H4 (cell line): ENCODE measurements at regions not wholly inside any gene's neighbourhood (a gene's known extent, or its start where the extent isn't known, plus 50 kb on each side); places are given as distances from the start of the nearest gene placed in this dataset.

Source experiments
- DNase-seq: peaks from one replicate; pipeline ENCODE4 v3.0.0-alpha.2; 2015; ENCODE audit warnings: low spot score

DNA sequence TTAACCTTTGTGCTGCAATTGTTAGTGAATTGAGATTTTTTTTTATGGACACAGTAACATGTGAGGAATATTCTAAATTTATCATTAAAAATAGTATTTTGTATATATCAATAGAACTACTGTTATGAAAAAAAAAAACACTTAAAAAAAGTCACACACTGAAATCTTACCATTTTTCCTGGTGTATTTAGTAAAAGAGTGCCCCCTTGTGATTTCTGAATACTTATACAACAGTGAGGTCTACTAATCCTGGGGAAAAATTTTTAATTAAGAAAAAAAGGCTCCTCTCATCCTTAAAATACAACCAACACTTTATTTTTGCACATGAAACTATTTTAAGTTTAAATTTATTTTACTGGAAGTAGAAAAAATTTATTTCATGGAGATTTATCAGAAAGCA, 56.4 kb upstream of the SPOCK3 start:
- peak; percentile 19 for DNase-seq

DNA sequence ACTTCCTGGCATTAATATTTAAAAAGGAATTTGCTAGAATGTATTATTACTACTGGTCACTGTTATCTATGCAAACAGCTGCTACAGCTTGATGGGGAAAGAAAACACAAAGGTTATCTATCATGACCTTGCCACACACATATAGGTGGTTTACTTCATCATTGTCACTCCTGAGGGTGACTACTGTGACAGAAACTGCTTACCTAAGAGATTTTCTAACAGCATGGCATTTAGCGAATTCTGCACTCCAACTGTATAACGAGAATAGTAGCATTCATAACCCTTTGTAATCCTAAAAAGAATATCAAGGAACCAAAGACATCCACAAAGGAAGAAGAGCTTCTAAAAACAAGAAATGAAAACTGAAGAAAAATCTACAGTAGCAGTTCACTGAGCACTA, 74.6 kb upstream of the SPOCK3 start:
- no peak for DNase-seq

DNA sequence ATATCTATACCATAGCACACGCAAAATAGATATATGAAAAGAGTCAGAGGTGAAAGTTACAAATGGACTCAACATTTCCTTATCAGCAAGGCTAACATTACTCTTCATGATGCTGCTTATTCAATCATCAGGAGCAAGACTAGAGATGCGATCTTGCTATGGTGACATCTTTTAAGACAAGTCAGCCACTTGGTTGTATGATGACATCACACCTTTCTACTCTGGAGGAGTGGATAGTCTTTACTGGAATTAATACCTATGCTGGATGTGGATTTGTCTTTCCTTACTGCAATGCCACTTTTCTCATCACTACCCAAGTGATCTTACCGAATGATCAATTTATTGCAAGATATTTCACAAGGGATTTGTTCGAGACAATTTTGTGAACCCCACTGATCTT, 87.0 kb upstream of the SPOCK3 start:
- no peak for DNase-seq

DNA sequence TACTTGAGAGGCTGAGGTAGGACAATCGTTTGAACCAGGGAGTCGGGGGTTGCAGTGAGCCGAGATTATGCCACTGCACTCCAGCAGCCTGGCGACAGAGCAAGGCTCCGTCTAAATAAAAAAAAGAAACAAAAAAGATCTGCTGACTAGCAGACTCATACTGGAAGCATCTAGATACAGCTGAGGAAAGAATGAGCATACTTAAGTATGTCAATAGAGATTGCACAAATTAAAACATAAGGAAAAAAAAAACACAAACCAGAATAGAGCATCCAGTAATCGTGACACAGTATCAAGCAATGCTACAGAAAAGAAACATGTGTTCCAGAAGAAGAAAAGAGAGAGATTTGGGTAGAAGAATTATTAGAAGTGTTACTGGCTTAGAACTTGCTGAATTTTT, 105.5 kb upstream of the SPOCK3 start:
- no peak for DNase-seq

DNA sequence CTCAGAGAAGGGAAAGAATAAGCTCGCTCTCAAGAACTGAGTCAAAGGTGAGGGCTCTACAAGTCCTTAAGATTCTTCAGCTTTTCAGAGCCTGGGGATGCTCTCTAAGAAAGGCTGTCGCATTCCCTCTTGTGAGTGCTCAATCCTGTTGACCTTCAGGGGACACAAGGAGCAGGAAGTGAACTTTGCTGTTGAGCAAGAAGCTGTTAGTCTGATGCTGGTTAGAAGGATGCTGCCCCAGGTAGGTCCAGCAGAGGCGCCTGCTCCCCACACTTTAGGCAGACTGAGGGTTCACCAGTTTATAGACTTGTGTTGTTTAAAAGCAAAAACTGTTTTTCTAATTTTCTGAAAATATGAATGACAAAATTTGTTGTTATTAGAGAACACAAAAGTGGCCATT, 125.4 kb upstream of the SPOCK3 start:
- no peak for DNase-seq

DNA sequence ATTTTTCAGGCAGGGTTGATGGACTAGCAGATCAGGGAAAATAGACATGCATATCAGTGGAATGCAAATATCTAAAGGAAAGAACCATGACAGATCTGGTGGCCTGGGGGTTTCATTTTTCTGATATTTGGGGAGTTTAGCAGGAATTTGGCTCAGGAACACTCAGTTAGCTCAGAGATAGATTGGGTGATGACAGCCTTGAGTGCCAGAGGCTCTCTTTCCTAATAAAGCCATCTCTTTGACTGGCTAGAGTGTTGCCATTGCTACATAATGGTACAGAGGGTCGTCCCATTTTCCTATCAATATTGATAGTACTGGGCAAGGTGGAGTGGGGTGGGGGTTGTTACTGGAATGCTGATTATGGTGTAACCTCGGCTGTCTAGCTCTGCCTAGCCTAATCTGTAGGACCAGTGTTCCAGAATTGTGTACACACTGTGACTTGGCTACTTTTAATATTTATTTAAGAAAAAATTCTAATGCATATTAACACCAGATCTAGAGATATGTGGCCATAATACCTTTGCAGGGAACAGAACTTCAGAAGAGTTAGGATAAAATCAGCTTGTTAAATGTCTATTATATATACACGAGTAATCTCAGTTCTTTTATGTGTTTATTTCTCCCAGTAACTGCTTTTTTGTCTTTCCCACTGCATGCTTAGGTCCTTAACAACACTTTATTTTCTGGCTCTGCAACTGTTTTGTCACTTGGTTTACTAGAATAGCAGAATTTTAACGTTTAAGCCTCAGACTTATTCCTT, 145.0 kb upstream of the SPOCK3 start:
- DNase-seq, result no peak

DNA sequence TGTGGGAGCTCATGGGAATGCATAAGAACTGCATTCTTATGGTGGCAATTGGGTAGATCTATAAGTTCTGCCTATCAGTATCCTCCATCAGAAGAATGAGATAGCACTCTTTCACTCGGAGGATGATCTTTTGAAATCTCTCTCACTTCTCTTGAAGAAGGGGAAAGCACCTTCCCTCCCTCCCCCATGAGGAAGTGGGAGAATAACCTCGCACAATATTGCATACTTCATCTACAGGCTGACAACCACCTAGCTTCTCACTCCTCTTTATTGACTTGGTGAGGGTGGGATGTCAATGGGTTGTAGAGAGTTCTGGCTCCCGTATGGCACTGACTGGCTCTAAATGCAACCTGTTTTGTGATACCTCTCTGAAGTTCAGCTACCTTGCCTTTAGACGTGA, 146.7 kb upstream of the SPOCK3 start:
- DNase-seq, result no peak

DNA sequence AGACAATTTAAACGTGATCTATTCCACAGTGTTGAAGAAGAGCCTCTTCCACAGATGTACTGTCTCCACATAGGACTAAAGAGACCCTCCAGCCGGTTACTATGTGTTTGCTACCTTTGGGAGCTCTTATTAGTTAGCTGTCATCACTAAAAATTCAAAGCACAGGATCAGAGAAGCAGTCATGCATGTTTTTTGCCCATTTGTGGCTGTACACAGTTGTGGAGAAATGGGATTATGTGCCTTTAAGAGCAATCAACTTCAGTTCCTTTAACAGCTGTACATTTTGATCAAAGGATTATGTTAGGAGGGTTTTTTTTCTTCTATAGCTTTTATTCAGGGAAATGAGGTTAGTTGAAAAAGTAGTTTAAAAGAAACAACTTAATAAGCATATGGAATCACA, 149.0 kb upstream of the SPOCK3 start:
- no peak for DNase-seq

DNA sequence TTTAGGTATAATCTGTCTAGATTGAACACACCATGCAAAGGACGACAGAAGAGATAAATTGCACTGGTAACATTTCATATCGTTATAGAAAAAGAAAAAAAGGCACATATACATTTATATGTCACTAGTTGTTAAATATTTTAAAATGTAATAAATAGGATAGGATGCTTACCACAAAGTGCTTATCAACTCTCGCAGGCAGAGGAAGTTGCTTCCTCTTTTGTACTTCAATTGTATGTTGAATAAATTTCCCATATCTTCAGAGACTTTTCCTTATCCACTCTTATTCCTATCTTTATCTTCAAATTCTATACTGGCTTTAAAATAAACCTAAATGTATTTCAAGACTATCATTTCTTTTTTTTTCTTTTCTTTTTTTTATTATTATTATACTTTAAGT, 163.3 kb upstream of the SPOCK3 start:
- no peak for DNase-seq

DNA sequence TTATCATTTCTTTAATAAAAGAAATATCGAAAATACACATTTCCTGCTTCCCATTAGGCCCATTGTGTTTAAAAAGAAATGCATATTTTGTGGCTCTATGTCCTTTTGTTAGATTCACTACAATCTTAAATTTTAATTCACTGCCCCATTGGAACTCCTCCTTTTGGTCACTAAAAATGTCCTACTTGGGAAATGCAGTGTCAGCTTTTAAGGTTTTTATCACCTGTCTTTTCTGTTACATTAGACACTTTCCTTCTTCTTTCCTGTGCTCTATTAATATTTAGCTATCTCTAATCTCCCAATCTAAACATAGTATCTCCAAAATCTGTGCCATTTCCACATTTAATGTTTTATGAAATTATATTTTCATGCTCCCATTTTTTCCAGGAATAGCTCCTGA, 164.9 kb upstream of the SPOCK3 start:
- DNase-seq, result no peak

DNA sequence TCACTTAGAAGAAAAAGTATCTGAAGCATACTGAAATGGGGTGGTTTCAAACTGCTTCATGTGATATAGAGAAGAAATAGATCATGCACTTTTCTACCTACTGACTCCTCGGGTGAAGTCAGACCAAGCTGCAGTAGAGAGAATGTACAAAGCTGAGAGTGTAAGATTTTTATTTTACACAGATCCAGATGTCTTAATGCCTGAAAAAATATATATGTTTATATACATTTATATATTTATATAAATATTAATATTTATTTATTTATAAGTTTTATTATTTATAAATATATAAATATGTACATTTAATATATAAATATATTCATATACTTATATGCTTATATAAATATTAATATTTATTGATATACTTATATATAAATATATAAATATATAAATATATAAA, 171.9 kb upstream of the SPOCK3 start:
- no peak for DNase-seq

DNA sequence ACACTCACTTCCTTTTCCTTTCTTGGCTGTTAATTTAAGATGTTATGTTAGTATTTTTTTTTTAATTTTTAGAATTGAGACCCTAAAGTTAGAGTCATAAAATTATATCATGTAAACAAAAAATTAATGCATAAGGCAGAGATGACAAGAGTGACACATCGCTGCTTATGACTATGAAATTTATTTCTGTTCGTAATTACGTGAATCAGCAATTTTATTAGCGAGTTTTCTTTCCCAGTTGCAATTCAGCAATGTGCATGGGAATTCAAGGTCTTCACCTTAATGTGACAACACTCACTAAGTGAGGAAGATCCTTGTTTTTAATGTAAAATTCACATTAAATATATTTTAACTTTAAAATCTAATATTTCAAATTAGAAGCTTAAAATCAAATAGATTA, 181.2 kb upstream of the SPOCK3 start:
- DNase-seq, result no peak

DNA sequence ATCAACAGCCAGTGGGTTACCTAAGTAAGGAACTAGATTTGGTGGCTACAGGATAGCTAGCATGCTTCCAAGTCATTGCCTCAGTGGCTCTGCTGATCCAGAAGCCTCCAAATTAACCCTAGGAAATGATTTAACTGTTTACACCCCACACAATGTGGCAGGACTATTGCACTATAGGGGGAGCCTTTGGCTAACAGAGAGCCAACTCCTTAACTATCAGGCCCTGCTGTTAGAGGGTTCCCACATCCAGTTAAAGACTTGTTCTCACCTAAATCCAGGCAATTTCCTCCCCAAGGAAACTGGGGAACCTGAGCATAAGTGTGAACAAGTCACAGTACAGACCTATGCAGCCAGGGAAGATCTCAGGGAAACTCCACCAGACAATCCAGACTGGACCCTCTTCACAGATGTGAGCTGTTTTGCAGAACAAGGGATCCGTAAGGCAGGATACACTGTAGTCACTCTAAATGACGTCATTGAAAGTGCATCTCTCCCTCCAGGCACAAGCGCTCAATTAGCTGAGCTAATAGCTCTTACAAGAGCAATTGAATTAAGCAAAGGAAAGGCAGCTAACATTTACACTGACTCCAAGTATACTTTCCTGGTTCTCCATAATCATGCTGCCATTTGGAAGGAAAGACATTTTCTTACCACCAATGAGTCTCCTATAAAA, 185.3 kb upstream of the SPOCK3 start:
- no peak for DNase-seq

DNA sequence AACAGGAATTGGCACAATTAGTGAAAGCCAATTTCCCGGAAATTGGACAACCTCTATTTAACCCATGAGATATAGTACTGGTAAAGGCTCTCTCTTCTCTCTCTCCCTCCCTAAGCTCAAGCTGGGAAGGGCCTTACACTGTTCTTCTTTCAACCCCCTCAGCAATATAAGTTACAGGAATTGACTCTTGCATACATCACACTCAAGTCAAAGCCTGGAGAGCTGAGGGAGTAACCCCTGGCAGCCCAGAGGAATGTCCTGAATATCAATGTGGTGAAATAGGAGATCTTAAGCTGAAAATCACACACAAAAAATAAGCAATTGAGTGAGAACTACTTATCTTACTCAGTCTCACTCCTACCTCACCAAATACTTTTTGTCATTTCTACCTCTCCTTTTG, 186.9 kb upstream of the SPOCK3 start:
- no peak for DNase-seq

DNA sequence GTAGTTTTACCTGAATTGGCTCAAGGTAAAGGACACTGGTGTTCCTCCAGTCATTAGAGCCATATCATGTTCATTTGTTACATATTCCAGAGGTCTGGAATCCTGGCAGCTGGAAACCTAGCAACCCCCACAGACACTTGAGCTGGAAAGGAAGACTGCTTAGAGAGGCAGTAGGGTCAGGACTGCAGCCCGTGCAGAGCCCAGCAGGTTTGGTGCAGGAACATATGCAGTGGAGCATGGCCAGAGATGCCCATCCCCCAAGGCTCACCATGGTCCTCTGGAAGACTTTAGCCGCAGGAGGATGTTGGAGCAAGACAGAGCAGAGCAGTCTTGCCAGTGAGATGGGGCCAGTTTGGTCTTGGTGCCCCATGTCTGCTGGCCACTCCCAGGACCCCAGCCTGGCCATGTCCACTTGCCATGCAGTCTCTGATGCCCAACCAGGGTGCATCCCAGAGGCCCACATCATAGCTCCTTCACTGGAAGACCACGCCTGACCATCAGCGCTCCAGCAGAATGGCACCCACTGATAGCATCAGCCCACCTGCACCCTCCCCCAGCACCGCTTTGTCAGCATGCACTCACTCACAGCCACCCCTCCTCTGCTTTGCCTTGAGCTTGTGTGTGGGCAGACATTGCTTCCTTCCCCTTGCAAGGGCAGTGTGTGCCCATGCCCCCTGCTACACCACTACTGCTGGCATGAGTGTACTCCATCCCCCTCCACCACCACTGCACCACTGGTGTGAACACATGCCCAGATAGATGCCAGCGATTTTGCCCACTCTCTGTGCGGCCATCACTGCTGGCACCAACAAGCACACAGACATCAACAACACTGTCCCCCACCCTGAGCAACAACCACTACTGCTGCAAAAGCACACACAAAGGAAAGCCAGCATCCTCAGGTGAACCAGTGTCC, 190.3 kb upstream of the SPOCK3 start:
- no peak for DNase-seq

DNA sequence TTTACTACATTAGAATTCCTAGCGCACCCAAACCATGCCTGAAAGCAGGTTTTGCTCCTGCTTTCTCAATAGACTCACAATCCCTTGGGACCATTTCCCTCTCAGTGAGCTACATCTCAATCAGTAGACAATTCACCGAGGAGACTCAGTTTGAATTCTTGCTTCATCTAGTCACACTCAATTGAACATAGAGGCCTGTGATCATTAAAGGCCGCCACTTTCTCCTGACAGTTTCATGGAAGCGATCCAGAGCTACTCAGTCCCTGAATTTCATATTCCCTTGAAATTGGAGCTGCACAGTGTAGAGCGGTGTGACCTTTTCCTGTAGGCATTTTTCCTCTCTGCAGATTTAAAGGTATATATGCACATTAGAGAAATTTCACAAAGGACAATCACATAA, 193.9 kb upstream of the SPOCK3 start:
- DNase-seq, result no peak

DNA sequence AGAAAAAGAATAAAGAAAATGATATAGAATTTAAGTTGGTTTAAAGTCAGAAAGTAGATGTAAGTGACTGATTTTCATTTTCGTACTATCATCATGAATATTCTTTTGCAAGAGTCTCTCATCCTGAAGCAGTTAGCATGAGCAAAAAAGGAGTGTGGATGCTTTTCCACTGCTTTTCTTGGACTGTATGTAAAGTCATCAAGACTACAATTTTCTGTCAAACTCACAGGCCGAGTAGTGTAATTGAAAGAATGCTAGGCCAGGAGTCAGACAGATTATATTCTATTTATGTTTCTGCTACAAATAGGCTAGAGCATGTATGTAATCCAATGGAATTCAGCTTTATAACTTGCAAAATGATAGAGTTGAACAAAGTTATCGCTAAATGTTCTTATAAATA, 197.1 kb upstream of the SPOCK3 start:
- no peak for DNase-seq

DNA sequence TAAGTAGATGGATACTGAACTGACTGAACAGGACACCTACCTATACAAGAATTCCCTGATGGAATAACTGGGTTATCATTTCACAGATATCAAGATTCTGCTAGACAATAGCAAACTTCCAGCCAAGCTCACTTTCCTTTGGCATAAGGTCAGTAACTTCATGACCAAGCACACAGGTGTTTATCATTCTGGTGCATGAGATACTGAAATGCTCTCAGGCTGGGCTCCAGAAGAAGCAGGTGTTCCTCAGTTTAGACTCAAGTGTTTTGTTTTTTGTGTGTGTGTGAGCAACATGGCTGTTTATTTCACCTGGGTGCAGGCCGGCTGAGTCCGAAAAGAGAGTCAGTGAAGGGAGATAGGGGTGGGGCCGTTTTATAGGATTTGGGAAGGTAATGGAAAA, 201.5 kb upstream of the SPOCK3 start:
- DNase-seq, result no peak

DNA sequence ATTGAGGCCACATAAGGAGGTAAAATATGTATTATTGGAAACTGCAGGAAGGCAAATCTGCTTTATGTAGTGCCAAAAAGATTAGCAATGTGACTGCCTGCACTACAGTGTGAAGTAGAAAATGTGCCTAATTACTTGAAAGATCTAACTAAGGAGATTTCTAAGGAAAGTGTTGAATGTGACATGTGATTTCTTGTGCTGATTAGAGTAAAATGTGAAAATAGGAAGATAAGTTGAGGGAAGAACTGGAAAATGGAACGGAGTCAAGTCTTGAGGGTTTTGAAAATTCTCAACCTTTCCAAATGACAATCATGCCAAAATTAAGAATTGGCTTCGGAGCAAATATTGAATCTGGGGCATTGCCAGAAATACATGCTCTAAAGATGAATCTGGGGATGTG, 209.5 kb upstream of the SPOCK3 start:
- no peak for DNase-seq

DNA sequence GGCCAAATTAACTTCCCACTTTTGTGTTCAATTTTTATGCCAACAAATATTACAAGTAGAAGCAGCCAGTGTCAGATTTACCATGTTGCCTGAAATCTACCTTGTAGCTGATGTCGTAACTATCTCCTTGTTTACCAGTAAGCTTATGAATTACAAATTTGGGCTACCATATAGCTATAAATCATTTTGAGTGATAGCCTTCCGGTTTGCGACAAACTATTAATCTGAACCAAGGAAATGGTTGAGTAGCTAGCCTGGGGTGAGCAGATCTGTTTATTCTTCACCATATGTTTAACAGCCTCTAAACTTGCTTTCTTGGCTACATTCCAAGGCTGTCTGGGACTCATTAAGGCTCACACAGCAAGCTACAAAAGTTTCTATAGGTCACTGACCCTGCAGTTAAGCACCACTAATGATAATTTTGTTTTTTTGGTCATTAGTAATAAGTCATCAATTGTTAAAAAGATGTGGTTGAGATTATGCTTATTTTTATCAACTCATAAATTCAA, 218.7 kb upstream of the SPOCK3 start:
- no peak for DNase-seq

DNA sequence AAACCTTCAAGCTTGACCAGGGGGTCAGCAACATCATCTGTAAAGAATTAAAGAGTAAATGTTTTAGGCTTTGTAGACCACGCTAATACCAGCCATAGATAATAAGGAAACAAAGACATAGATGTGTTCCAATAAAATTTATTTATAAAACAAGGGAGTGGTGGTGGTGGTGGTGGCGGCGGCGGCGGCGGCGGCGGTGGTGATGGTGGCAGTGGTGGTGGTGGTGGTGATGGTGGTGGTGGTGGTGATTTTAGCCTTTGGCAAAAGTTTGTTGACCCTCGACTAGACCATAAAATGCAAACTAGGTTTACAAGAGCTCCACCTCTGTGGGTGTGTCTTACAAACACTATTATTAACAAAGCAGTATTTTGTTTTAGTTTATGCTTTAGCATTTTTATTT, 222.3 kb upstream of the SPOCK3 start:
- DNase-seq, result no peak

DNA sequence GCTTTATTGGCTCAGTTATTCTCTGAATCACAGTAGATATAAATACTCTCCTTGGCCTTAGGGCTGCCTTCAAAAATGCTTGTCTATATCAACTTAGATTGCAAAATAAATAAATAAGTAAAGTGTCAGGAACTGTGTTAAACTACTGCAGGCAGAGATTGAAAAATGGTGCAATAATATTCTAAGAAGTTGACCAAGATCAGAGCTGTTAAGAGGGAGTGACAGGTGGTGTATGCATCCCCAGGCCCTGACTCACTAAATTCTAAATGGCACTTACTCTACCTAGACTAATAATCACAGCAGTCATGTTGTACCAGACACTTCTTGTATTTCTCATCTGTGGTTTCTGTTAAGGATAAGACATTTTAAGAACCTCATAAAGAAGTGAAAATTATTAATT, 235.1 kb upstream of the SPOCK3 start:
- DNase-seq, result no peak

DNA sequence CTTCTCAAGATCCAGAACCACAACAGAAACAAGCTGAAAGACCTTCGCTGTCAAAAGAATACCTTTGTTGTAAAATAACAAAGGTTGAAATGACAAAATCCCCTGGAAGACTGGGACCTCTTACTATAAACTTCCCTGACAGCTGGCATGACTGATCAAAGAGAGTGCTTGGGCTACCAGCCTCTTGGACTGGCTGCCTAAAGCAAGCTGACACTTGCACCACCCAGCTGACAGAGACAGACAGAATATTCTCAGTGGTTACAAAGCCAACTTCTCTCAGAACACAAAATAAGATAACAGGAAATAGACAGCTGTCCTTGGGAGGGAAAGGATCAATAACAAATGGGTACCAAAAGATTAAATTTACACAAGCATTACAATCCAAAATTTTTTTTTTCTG, 241.7 kb upstream of the SPOCK3 start:
- no peak for DNase-seq
